GM23338 (cell line): ENCODE measurements at regions not wholly inside any gene's neighbourhood (a gene's known extent, or its start where the extent isn't known, plus 50 kb on each side); places are given as distances from the start of the nearest gene placed in this dataset.

ENCODE experiments used
- CREB1 ChIP-seq: fragments of 250-450 bp; sonication (Bioruptor Pico); IDR thresholded peaks from 2 replicates; pipeline ENCODE4 v1.5.0; 2020; ENCODE audit warnings: low read depth, mild to moderate bottlenecking, moderate library complexity
- CTCF ChIP-seq, 2 experiments: fragments of 200-600 bp in 1 of 2; sonication (generic) in 1 of 2; conservative IDR thresholded peaks; 2 replicates each; pipeline versions ENCODE4 v1.5.1 to v1.6.1; 2016 to 2017; ENCODE audit warnings: antibody characterized with exemption in 2 of 2, low read depth in 2 of 2, mild to moderate bottlenecking in 2 of 2, moderate library complexity in 1 of 2
- EZH2 ChIP-seq: fragments of 200-600 bp; sonication (generic); IDR thresholded peaks from one replicate; pipeline ENCODE4 v1.8.0; 2017; ENCODE audit warnings: antibody characterized with exemption, mild to moderate bottlenecking, low read depth; ENCODE audit not compliant: unreplicated experiment
- EZH2phosphoT487 ChIP-seq: fragments of 200-600 bp; sonication (generic); IDR thresholded peaks from one replicate; pipeline ENCODE4 v1.8.1; 2018; ENCODE audit warnings: antibody characterized with exemption; ENCODE audit not compliant: unreplicated experiment
- JUNB ChIP-seq: IDR thresholded peaks from one replicate; pipeline ENCODE4 v1.6.1; 2016; ENCODE audit warnings: antibody characterized with exemption; ENCODE audit not compliant: unreplicated experiment
- NANOG ChIP-seq: IDR thresholded peaks from 2 replicates; pipeline ENCODE4 v1.6.1; 2016; ENCODE audit warnings: antibody characterized with exemption, borderline replicate concordance
- POLR2AphosphoS5 ChIP-seq: IDR thresholded peaks from 2 replicates; pipeline ENCODE4 v1.6.1; 2016; ENCODE audit warnings: antibody characterized with exemption, low read depth
- REST ChIP-seq: IDR thresholded peaks from one replicate; pipeline ENCODE4 v1.6.1; 2018; ENCODE audit warnings: antibody characterized with exemption; ENCODE audit not compliant: unreplicated experiment
- STAT1 ChIP-seq: IDR thresholded peaks from one replicate; pipeline ENCODE4 v1.6.1; 2016; ENCODE audit warnings: antibody characterized with exemption; ENCODE audit not compliant: unreplicated experiment
- ZNF114 ChIP-seq: fragments of 250-450 bp; sonication (Bioruptor Pico); IDR thresholded peaks from 2 replicates; pipeline ENCODE4 v1.5.0; 2020; ENCODE audit warnings: mild to moderate bottlenecking, moderate library complexity
- ZNF331 ChIP-seq: fragments of 250-450 bp; sonication (Bioruptor Pico); IDR thresholded peaks from 2 replicates; pipeline ENCODE4 v1.5.0; 2020; ENCODE audit warnings: low read depth, mild to moderate bottlenecking, moderate library complexity

- TF ChIP-seq POLR2AphosphoS5 (no peak), CTCF (conservative IDR thresholded peaks at IDR 0.05; ENCODE audit: low read depth in 2 of 2) (no peak), JUNB (no peak), CREB1 (CRISPR knock-in tag) (no peak), REST (no peak), EZH2 (no peak), EZH2phosphoT487 (no peak), STAT1 (no peak), ZNF114 (no peak), NANOG (no peak), ZNF331 (CRISPR knock-in tag) (no peak)
Observed at GRCh38 chr7:51878865-51879264, 562.3 kb upstream of the COBL start.
